Trophoblast cell (in vitro differentiated cells and primary cell): ENCODE measurements at regions not wholly inside any gene's neighbourhood (a gene's known extent, or its start where the extent isn't known, plus 50 kb on each side); places are given as distances from the start of the nearest gene placed in this dataset.
A peak's percentile ranks its signal among the peaks of the same experiment; 100 is the strongest.
"Not testable (repeated sequence)": the region's sequence is repeated elsewhere in the genome, so short reads cannot be mapped to it uniquely, and the experiment has no call there.

ENCODE experiments used
- DNase-seq, 2 donors: peaks; one replicate each; pipeline ENCODE4 v3.0.0-alpha.2; 2016
- H2AFZ ChIP-seq: 2 replicates; pipeline ENCODE4 v1.6.1; 2013; ENCODE audit warnings: low read length, moderate library complexity, mild to moderate bottlenecking; ENCODE audit not compliant: insufficient read depth, poor library complexity
- H2AK5ac ChIP-seq: 2 replicates; pipeline ENCODE4 v1.6.1; 2013; ENCODE audit warnings: mild to moderate bottlenecking, low read length
- H2BK120ac ChIP-seq: 2 replicates; pipeline ENCODE4 v1.6.1; 2013; ENCODE audit warnings: low read length, mild to moderate bottlenecking, moderate library complexity; ENCODE audit not compliant: insufficient read depth, poor library complexity
- H2BK12ac ChIP-seq: 2 replicates; pipeline ENCODE4 v1.6.1; 2013; ENCODE audit warnings: mild to moderate bottlenecking, low read length, moderate library complexity
- H2BK5ac ChIP-seq: 2 replicates; pipeline ENCODE4 v1.6.1; 2013; ENCODE audit warnings: low read length, low read depth, moderate library complexity, mild to moderate bottlenecking; ENCODE audit not compliant: poor library complexity
- H3K14ac ChIP-seq: 2 replicates; pipeline ENCODE4 v1.6.1; 2013; ENCODE audit warnings: mild to moderate bottlenecking, low read length
- H3K18ac ChIP-seq: 2 replicates; pipeline ENCODE4 v1.6.1; 2013; ENCODE audit warnings: mild to moderate bottlenecking, low read length
- H3K23ac ChIP-seq: 2 replicates; pipeline ENCODE4 v1.6.1; 2013; ENCODE audit warnings: low read length
- H3K27ac ChIP-seq: 2 replicates; pipeline ENCODE4 v1.5.1; 2013; ENCODE audit warnings: low read depth, mild to moderate bottlenecking, inconsistent platforms, low read length, moderate library complexity
- H3K27me3 ChIP-seq: 2 replicates; pipeline ENCODE4 v1.6.1; 2013; ENCODE audit warnings: inconsistent platforms, mild to moderate bottlenecking, low read length, moderate library complexity; ENCODE audit not compliant: insufficient read depth
- H3K36me3 ChIP-seq, 2 experiments: 1 replicate in 1 of 2; 2 replicates in 1 of 2; pipeline ENCODE4 v1.6.1; 2013; ENCODE audit warnings: low read length in 2 of 2, mild to moderate bottlenecking in 2 of 2, moderate library complexity in 1 of 2; ENCODE audit not compliant: insufficient read depth in 2 of 2, control insufficient read depth in 1 of 2
- H3K4ac ChIP-seq: 2 replicates; pipeline ENCODE4 v1.6.1; 2013; ENCODE audit warnings: low read depth, mild to moderate bottlenecking, low read length, moderate library complexity
- H3K4me1 ChIP-seq, 2 experiments: 1 replicate in 1 of 2; 2 replicates in 1 of 2; pipeline ENCODE4 v1.6.1; 2013; ENCODE audit warnings: low read length in 2 of 2, mild to moderate bottlenecking in 2 of 2, moderate library complexity in 1 of 2; ENCODE audit not compliant: insufficient read depth in 2 of 2, control insufficient read depth in 1 of 2
- H3K4me2 ChIP-seq: 2 replicates; pipeline ENCODE4 v1.6.1; 2013; ENCODE audit warnings: inconsistent platforms, mild to moderate bottlenecking, low read length, moderate library complexity
- H3K4me3 ChIP-seq: 2 replicates; pipeline ENCODE4 v1.5.1; 2013; ENCODE audit warnings: mild to moderate bottlenecking, low read depth, low read length, inconsistent platforms
- H3K79me1 ChIP-seq: one replicate; pipeline ENCODE4 v1.6.1; 2013; ENCODE audit warnings: low read length
- H3K79me2 ChIP-seq: 2 replicates; pipeline ENCODE4 v1.6.1; 2013; ENCODE audit warnings: low read length, mild to moderate bottlenecking; ENCODE audit not compliant: control insufficient read depth, insufficient read depth, poor library complexity
- H3K9ac ChIP-seq: 2 replicates; pipeline ENCODE4 v1.6.1; 2013; ENCODE audit warnings: mild to moderate bottlenecking, low read length
- H3K9me3 ChIP-seq: 2 replicates; pipeline ENCODE4 v1.6.1; 2013; ENCODE audit warnings: low read depth, mild to moderate bottlenecking, control low read depth, inconsistent platforms, low read length; ENCODE audit not compliant: insufficient read depth
- H4K12ac ChIP-seq: 2 replicates; pipeline ENCODE4 v1.6.1; 2013; ENCODE audit warnings: low read depth, mild to moderate bottlenecking, low read length, moderate library complexity
- H4K8ac ChIP-seq: 2 replicates; pipeline ENCODE4 v1.6.1; 2013; ENCODE audit warnings: low read depth, mild to moderate bottlenecking, low read length, moderate library complexity
- H4K91ac ChIP-seq: one replicate; pipeline ENCODE4 v1.6.1; 2013; ENCODE audit warnings: low read depth, mild to moderate bottlenecking, low read length, moderate library complexity
- WGBS: extraction: QIAGEN DNeasy Blood & Tissue Kit; methylation state at CpG from one replicate; pipeline ENCODE4 v1.1.7; 2013; ENCODE audit warnings: missing lambda C conversion rate; ENCODE audit not compliant: insufficient read length, insufficient coverage; ENCODE audit errors: extremely low coverage; 5-methylcytosine and 5-hydroxymethylcytosine counted together

GRCh38 chr7:6946873-6947272 lies 120.8 kb upstream of the CCZ1B start:
- not testable (repeated sequence) for H3K27ac ChIP-seq, DNase-seq, H3K23ac ChIP-seq, H3K9ac ChIP-seq, H2AK5ac ChIP-seq, H2BK5ac ChIP-seq, H3K36me3 ChIP-seq, H3K4ac ChIP-seq, H2BK12ac ChIP-seq, H3K4me3 ChIP-seq, H4K8ac ChIP-seq, H3K14ac ChIP-seq, H4K12ac ChIP-seq, H2AFZ ChIP-seq, H3K4me2 ChIP-seq, H3K27me3 ChIP-seq, H3K4me1 ChIP-seq, H4K91ac ChIP-seq, H3K18ac ChIP-seq, H3K9me3 ChIP-seq, H3K79me1 ChIP-seq, H2BK120ac ChIP-seq, H3K79me2 ChIP-seq
- no CpG with 5 or more reads among the region's 5 CpGs for WGBS

GRCh38 chr7:6950231-6950630 lies 124.2 kb upstream of the CCZ1B start:
- not testable (repeated sequence) for H3K4me3 ChIP-seq, H3K4ac ChIP-seq, H3K79me2 ChIP-seq, H3K36me3 ChIP-seq, H2BK120ac ChIP-seq, H3K9me3 ChIP-seq, H2AFZ ChIP-seq, DNase-seq, H3K79me1 ChIP-seq, H3K9ac ChIP-seq, H3K4me2 ChIP-seq, H2BK5ac ChIP-seq, H4K91ac ChIP-seq, H3K18ac ChIP-seq, H3K23ac ChIP-seq, H3K14ac ChIP-seq, H3K4me1 ChIP-seq, H4K12ac ChIP-seq, H4K8ac ChIP-seq, H3K27ac ChIP-seq, H3K27me3 ChIP-seq, H2AK5ac ChIP-seq, H2BK12ac ChIP-seq
- WGBS: no CpG with 5 or more reads among the region's 15 CpGs

GRCh38 chr7:6951553-6951952 lies 125.5 kb upstream of the CCZ1B start:
- H3K36me3 ChIP-seq, H3K4me3 ChIP-seq, H2BK120ac ChIP-seq, H3K27ac ChIP-seq, H3K4ac ChIP-seq, H2BK12ac ChIP-seq, H3K79me2 ChIP-seq, H2AK5ac ChIP-seq, H4K12ac ChIP-seq, H3K4me2 ChIP-seq, H3K9ac ChIP-seq, H3K79me1 ChIP-seq, H2AFZ ChIP-seq, H3K4me1 ChIP-seq, H2BK5ac ChIP-seq, H4K8ac ChIP-seq, H3K9me3 ChIP-seq, H3K18ac ChIP-seq, H3K23ac ChIP-seq, H4K91ac ChIP-seq, H3K14ac ChIP-seq, H3K27me3 ChIP-seq, DNase-seq: not testable (repeated sequence)
- WGBS: no CpG with 5 or more reads among the region's 2 CpGs

GRCh38 chr7:6953138-6953797 lies 127.2 kb upstream of the CCZ1B start:
- not testable (repeated sequence) for H3K4me1 ChIP-seq, H3K9me3 ChIP-seq, H3K36me3 ChIP-seq, H3K9ac ChIP-seq, H4K8ac ChIP-seq, H3K79me2 ChIP-seq, H3K18ac ChIP-seq, H2AK5ac ChIP-seq, H2AFZ ChIP-seq, H3K23ac ChIP-seq, H2BK12ac ChIP-seq, H3K27me3 ChIP-seq, H2BK5ac ChIP-seq, H4K12ac ChIP-seq, H3K27ac ChIP-seq, H3K79me1 ChIP-seq, H3K4ac ChIP-seq, H3K4me2 ChIP-seq, H3K14ac ChIP-seq, H4K91ac ChIP-seq, H2BK120ac ChIP-seq, H3K4me3 ChIP-seq
- DNase-seq: peak; percentile 38 to 65
- no CpG with 5 or more reads among the region's 16 CpGs for WGBS
